ENCODE measurements at regions not wholly inside any gene's neighbourhood (a gene's known extent, or its start where the extent isn't known, plus 50 kb on each side); places are given as distances from the start of the nearest gene placed in this dataset.

DNA sequence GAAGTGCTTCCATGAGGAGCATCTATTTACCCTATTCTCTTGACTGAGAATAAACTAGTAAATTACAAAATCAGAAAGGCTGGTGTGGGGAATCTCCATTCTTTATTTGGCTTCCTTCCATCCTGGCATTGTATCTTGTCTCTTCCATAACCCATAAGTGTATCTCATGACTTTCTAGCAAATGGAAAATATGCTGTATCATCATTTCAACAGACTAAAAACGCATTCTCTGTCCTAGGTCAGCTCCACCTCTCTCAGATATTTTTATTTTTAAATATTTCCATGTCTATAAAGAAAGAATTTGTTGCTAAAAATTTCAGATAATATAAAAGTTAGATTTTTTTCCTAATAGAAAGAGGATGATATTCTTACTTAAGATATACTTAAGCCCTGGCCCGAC lies 154.2 kb upstream of the MYO16 start (continued):
- TF ChIP-seq ZNF263 (CRISPR knock-in tag; IDR thresholded peaks at IDR 0.05; ENCODE audit: borderline replicate concordance) = no peak
- TF ChIP-seq ILK (tag; IDR thresholded peaks at IDR 0.05; ENCODE audit: borderline replicate concordance, low read depth) = no peak
- no peak for TF ChIP-seq ZBTB26 (CRISPR knock-in tag; IDR thresholded peaks at IDR 0.05)
- TF ChIP-seq NRF1 (conservative IDR thresholded peaks at IDR 0.05 in 1 of 2, IDR thresholded peaks at IDR 0.05 in 1 of 2) = no peak
- TF ChIP-seq FOXK1 (CRISPR knock-in tag; IDR thresholded peaks at IDR 0.05; ENCODE audit: borderline replicate concordance) = no peak
- TF ChIP-seq SMARCC2 (IDR thresholded peaks at IDR 0.05; ENCODE audit: low read depth) = no peak
- TF ChIP-seq TCF7L2 (IDR thresholded peaks at IDR 0.05; ENCODE audit: low read depth, low read length) = no peak
- TF ChIP-seq, protein P1, sequence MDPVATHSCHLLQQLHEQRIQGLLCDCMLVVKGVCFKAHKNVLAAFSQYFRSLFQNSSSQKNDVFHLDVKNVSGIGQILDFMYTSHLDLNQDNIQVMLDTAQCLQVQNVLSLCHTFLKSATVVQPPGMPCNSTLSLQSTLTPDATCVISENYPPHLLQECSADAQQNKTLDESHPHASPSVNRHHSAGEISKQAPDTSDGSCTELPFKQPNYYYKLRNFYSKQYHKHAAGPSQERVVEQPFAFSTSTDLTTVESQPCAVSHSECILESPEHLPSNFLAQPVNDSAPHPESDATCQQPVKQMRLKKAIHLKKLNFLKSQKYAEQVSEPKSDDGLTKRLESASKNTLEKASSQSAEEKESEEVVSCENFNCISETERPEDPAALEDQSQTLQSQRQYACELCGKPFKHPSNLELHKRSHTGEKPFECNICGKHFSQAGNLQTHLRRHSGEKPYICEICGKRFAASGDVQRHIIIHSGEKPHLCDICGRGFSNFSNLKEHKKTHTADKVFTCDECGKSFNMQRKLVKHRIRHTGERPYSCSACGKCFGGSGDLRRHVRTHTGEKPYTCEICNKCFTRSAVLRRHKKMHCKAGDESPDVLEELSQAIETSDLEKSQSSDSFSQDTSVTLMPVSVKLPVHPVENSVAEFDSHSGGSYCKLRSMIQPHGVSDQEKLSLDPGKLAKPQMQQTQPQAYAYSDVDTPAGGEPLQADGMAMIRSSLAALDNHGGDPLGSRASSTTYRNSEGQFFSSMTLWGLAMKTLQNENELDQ (CRISPR knock-in tag; IDR thresholded peaks at IDR 0.05; ENCODE audit: borderline replicate concordance) = no peak
- no peak for TF ChIP-seq ARID1B (IDR thresholded peaks at IDR 0.05)
- no peak for TF ChIP-seq ZNF395 (CRISPR knock-in tag; IDR thresholded peaks at IDR 0.05)
- no peak for TF ChIP-seq TAF9B (IDR thresholded peaks at IDR 0.05; ENCODE audit: partially characterized antibody)
- no peak for TF ChIP-seq ZNF584 (CRISPR knock-in tag; IDR thresholded peaks at IDR 0.05; ENCODE audit: low read depth)
- no peak for TF ChIP-seq NR3C1 (CRISPR knock-in tag; IDR thresholded peaks at IDR 0.05)
- TF ChIP-seq, protein P2, sequence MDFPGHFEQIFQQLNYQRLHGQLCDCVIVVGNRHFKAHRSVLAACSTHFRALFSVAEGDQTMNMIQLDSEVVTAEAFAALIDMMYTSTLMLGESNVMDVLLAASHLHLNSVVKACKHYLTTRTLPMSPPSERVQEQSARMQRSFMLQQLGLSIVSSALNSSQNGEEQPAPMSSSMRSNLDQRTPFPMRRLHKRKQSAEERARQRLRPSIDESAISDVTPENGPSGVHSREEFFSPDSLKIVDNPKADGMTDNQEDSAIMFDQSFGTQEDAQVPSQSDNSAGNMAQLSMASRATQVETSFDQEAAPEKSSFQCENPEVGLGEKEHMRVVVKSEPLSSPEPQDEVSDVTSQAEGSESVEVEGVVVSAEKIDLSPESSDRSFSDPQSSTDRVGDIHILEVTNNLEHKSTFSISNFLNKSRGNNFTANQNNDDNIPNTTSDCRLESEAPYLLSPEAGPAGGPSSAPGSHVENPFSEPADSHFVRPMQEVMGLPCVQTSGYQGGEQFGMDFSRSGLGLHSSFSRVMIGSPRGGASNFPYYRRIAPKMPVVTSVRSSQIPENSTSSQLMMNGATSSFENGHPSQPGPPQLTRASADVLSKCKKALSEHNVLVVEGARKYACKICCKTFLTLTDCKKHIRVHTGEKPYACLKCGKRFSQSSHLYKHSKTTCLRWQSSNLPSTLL (IDR thresholded peaks at IDR 0.05) = no peak
- no peak for TF ChIP-seq RBM39 (optimal IDR thresholded peaks at IDR 0.05; ENCODE audit: low read depth, low read length)
- TF ChIP-seq TCF7 (IDR thresholded peaks at IDR 0.05; ENCODE audit: borderline replicate concordance) = no peak

Data from K562 (cell line).